Gastrocnemius medialis (tissue), 4 donors: ENCODE measurements at regions not wholly inside any gene's neighbourhood (a gene's known extent, or its start where the extent isn't known, plus 50 kb on each side); places are given as distances from the start of the nearest gene placed in this dataset.

Experiments
- CTCF ChIP-seq, 5 experiments: fragments of 450-650 bp in 3 of 5; fragments of 200-600 bp in 2 of 5; sonication (generic) in 2 of 5; IDR thresholded peaks in 4 of 5; conservative IDR thresholded peaks in 1 of 5; 1 replicate in 4 of 5; 2 replicates in 1 of 5; pipeline ENCODE4 v1.5.1; 2016 to 2019; ENCODE audit warnings: antibody characterized with exemption in 5 of 5, mild to moderate bottlenecking in 3 of 5, moderate library complexity in 3 of 5
- POLR2A ChIP-seq, 2 donors: fragments of 450-650 bp; IDR thresholded peaks; one replicate each; pipeline ENCODE4 v1.6.1; 2017; ENCODE audit warnings: antibody characterized with exemption in 2 of 2, mild to moderate bottlenecking in 2 of 2, moderate library complexity in 2 of 2

GRCh38 chr12:124646385-124647230 lies 79.2 kb upstream of the NCOR2 start:
- TF ChIP-seq POLR2A (IDR thresholded peaks at IDR 0.05) (no peak), CTCF (IDR thresholded peaks at IDR 0.05 in 4 of 5, conservative IDR thresholded peaks at IDR 0.05 in 1 of 5) (no peak)
